Islet precursor cell (in vitro differentiated cells): ENCODE measurements at regions not wholly inside any gene's neighbourhood (a gene's known extent, or its start where the extent isn't known, plus 50 kb on each side); places are given as distances from the start of the nearest gene placed in this dataset.
"Not testable (repeated sequence)": the region's sequence is repeated elsewhere in the genome, so short reads cannot be mapped to it uniquely, and the experiment has no call there.

ENCODE experiments used
- DNase-seq: peaks from one replicate; pipeline ENCODE4 v3.0.0-alpha.2; 2018

DNA sequence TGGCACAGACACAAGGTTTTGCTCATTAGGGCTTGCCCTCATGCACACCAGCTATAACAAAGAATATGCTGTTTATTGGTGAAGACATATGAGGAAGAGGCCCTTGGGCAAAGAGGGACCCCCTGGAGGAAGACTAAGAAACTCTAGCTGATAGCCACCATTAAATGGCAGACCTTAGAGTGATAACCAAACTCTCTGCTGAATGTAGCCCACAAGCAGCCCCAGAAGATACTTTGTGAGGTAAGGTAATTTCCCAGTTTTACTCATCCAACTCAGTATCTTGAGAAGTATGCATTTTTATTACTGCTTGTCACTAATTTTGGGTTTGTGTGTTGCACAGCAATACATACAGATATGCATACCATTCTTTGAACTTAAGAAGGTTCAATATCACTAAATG is 563.3 kb downstream of the DOK5 start:
- DNase-seq: no peak

DNA sequence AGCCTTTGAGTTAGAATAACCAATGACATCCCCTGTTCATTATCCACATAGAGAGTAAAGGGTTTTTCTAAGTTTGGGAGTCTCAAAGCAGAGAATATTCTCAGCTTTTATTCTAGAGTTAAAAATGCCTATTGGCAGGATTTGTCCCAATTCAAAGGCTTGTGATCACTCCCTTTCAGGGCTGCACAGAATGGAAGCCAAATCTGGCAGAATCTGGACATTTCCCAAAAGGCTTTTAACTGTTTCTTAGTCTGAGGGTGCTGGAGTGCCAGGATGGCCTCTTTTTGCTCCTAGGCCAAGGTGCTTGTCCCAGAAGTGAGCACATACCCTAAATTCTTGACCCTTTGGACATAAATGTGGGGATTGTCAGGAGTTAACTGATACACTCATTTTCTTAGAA is 556.6 kb downstream of the DOK5 start:
- DNase-seq: no peak

DNA sequence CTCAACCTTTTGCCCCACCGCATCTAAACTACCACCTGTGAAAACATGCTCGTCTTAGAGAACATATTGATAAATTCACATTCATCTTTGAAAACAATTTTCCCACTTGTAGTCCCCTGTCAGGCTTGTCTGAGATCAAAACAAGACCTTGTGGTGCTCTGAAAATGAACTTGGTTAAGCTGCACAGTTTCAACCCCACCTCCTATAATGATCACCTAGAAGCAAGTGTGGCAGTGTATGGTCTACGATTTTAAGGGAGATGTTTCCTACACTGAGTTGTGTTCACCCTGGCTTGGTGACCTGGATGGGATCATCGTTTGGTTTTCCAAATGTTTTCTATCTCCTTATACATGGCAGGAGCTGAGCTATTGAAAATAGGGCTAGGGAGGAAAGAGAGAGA is 539.4 kb downstream of the DOK5 start:
- no peak for DNase-seq

DNA sequence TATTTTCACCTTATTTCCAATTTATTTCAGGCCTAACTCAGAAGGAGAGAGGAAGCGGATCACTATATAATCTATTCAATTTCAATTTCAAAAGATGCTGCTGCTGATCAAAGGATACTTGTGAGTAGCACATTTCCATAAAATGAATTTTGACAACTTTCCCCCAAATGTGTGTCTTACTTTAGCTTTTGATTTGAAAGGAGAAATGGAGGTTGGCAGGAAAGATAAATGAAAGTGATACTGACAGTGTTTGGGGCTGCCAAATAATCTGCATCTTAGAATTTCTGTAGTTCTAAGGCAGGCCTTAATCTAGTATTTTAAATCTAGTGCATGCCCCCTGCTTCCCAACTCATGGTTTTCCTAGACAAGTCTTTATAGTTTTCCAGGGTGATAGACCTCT is 535.4 kb downstream of the DOK5 start:
- no peak for DNase-seq

DNA sequence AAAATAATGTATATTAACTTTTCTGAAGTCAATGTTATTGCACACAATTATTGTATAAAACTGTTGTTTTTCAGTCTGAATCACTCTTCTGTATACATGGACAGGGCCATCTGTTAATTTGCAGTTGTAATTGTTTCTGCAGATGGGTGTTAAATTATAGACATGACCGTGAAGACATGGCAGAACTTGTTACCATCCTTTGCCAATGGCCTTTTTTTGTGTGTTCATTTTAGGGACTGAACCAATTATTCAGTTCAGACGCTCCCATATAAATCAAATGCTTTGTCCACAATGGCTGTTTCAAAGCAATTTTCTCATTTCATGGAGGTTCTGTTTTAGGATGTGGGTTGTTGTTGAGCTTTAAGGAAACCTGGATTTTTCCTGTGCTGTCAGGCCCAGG is 533.7 kb downstream of the DOK5 start:
- no peak for DNase-seq

DNA sequence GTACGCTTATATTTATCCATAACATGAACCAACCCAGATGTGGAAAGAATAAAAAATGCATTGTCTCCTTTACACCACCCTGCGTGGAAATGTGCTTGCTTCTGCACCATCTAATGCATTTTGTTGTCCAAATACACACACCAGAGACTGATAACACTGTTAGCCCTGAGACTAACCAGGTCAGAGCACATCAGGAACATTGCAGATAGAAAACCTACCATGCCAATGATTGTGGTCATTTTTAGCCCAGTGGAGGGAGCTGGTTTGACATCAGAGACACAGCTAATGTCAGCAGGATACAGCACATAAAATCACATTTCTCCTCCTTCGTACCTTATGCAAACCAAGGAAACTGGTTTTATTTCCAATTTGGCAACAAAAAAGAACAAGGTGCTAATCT is 528.7 kb downstream of the DOK5 start:
- no peak for DNase-seq

DNA sequence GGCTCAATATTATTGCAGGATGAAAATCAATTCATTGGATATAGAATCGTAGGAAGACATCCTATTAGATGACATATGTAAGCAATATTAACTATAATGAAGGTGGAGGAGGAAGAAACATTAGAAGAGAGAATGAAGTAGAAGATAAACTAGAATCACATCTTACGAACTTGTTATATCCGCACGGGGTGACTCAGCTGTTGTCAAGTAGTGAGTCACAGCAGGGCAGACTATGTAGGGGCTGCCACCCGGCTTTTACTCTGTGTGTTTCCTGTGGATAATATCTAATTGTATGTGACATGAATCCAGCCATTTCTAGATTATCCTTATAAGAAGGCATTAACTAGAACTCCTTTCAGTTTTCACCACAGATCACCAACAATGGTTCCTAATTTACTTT is 520.2 kb downstream of the DOK5 start:
- DNase-seq: no peak

DNA sequence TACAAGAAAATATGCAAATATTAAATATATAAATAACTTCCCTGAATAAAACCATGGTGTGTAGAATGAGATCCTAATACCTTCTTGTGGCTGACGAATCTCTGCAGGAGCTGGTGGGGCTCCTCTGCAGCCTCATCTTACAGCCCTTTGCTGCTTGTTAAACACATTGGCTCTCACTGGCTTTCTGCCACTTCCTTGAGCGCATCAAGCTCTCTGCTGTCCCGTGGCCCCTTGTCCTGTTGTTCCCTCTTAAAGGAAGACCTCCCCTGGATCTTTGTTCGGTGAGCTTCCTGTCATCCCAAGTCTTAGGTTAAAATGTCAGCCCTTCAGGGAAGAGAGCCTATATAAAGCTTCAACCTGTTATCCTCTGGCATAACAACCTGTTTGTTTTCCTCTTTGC is 519.6 kb downstream of the DOK5 start:
- no peak for DNase-seq

DNA sequence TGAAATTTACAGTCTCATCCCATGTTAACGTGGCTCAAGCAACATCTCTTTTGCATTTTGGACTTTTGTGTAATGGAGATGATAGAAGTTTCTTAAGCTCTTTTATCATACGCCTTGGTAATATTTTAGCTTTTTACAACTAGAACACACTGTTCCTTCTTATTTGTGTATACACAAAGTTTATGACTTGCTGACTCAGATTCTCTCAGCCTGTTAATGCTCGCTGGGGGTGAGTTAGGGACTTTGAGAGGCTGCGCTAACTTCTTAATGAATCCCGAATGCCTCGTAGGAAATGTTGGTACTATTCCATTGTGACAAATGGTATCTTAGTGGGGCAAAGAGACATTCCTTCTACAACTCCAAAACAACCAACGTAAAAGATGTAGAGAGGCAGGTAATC is 509.7 kb downstream of the DOK5 start:
- no peak for DNase-seq

DNA sequence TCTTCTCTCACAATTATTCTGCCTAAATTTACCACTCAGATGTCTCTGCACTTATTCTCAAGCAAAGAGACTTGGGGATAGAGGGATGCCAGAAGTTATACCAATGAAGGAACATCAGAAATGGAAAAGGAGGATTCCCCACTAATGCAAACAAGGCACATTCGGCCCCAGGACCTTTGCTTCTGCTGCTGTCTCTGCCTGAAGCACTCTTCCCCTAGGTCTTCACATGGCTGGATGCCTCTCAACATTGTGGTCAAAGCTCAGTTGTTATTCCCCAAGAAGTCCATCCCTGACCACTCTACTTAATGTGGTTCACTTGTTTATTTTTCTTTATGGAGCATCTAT is 508.7 kb downstream of the DOK5 start:
- DNase-seq: no peak

DNA sequence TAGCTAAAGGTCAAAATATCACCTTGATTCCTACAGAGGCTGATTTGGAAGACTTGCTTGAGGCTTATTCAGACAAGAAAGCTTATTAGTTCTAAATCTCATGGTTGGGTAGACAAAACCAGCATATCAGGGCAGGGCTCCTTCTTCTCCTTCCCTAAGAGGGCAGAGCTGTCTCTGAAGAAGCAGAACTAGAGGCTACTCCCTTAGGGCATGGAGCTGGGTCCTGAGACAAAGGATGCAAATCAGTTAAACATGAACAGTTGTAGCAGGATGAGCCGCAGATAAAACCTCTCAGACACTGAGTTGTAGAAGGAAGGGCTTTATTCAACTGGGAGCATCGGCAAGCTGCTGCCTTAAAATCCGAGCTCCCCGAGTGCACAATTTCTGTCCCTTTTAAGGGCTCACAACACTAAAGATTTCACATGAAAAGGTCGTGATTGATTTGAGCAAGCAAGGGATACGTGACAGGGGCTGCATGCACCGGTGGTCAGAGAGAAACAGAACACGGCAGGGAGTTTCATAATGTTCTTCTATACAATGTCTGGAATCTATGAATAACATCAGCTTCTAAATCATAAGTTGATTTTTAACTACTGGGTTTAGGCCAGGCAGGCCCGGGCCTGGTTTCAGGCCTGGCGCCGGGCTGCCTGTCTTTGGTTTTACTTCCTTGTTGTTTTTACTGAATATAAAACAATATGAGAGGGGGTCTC is 508.2 kb downstream of the DOK5 start:
- DNase-seq: not testable (repeated sequence)

DNA sequence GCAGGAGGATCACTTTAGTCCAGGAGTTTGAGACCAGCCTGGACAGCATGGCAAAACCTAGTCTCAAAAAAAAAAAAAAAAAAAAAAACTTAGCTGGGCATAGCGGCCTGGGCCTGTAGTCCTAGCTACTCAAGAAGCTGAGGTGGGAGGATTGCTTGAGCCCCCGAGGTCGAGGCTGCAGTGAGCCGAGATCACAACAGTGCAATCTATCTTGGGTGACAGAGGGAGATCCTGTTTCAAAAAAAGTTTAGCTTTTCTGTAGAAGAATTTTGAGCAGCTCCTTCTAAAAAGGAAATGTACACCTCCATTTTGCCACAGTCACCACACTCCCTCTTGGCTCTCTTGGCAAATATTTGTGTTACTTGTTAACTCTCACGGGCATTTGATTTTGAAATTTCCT is 505.8 kb downstream of the DOK5 start:
- no peak for DNase-seq

DNA sequence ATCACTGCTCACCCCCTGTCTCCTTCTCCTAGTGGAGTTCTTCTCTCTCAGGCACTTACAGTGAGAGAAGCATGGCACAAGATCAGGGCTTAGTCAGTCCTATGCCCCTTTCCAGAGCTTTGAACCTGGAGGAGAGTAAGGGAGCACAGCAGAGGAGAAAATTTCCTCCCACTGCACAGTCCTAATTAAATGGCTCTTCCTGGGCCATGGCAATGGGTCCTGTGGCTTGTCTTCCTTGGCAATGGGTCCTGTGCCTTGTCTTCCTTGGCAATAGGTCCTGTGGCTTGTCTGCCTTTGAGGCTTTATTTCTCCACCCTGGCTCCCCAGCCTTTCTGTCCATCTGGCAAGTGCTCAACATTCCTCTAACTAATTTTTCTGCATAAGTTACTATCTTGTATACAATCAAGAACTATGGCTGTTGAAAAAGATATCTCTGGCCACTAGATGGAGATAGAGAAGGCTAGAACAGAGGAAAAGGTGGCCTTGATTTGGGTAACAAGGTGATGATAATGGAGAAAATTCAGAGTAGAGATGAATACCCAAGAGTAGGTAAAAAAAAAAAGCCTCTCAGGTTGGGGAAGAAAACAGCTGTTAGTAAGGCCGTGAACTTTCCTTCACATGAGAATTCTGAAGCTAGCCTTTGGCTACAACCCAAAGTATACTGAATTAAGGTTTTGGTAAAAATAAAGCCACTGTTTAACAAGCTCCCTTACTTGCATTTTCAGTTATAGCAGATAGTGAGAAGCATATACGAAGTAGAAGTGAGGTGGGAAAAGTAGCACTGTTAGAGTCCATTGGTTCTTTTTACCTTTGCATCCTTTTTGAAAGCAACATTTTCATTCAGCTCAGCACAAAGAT is 504.9 kb downstream of the DOK5 start:
- no peak for DNase-seq

DNA sequence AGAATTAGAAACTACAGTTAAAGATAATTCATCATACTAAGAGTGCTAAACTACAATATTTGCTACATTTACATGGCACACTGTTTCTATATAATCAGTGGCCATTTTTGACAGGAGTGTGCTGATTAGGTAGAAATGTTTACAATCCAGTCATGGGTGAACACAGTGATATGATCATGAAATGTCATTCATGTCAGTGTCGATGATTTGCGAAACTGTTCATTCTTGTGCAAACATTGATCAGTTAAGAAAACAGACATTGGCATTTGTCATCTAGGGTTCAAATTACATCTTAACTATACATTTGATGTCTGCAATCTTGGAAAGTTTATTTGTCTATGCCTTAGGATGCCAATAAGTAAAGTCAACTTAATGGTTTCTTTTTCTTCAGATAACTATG is 474.9 kb downstream of the DOK5 start:
- DNase-seq: no peak

DNA sequence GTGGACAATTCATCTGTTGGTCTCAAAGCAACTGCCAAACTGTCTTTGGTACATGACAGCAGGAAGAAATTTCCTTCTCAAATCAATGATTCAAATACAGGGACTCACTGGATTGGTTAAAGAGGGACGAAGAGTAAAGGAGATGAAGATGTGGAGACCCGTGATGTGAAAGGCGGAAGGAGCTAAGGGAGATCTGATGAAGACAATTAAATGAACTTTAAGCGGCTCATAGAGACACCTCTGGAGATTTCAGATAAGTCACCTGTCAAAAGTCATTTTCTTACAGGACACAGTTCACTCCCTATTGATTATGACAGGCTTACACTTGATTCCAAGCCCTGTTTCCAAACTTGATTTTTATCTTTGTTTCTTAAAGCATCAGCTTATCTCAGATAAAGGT is 466.3 kb downstream of the DOK5 start:
- no peak for DNase-seq

DNA sequence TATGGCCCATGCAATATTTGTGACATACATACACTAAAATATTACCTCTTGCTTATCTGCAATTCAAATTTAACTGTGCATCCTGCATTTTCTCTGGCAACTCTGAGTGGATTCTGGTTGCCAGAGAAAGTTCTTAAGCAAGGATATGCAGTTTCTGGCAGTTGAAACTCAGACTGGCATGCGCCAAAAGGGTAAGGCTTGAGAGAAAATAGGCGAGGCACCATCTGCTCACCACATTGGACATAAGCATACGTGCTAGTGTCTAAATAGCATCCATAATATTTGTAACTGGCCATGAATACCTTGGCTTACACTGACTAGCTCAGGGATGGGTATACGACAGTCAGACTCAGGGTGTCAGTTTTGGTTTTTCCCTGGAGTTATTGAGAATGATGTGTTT is 465.1 kb downstream of the DOK5 start:
- DNase-seq: no peak

DNA sequence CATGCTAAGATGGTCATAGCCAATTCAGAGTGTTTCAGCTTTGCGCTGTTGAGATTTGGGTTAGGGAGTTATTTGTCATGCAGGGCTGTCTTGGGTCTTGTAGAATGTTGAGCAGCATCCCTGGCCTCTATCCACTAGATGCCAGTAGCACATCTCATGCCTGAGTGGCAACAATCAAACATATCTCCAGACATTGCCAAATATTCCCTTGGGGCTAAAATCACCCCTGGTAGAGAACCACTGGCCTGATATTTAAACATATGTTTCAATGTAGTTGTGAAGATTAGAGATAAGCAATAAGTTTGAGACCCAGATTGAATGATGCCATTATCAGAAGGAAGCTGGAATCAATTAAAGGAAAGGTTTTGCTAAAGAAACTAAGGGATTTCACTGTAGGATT is 463.3 kb downstream of the DOK5 start:
- DNase-seq: no peak

DNA sequence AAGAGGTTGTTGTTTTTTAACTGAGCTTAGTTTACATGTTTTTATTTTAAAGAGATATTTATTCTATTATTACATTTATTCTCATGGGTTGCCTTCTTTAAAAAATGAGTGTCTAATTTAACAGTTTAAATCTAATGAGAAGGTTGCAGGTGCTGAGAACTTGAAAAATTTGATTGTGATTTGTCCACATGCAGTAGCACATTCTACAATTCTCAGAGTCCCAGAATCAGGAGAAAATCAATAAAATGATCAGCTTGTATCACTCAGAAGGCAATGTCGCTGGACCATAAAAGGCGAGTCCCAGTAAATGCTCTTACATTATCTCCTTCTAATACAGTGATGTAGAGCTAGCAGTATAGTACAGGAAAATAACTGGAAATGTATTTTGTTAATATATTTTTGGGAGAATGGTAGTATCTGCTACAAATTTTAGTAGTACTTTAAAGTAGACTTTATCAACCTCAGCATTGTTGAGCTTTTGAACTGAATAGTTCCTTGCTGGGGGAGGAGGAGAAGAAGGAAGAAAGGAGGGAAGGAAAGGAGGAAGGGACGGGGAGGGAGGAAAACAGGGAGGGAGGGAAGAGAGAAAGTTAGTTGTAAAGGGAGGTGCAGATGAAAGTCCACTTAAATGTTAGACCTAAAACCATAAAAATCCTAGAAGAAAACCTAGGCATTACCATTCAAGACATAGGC is 458.0 kb downstream of the DOK5 start:
- no peak for DNase-seq

DNA sequence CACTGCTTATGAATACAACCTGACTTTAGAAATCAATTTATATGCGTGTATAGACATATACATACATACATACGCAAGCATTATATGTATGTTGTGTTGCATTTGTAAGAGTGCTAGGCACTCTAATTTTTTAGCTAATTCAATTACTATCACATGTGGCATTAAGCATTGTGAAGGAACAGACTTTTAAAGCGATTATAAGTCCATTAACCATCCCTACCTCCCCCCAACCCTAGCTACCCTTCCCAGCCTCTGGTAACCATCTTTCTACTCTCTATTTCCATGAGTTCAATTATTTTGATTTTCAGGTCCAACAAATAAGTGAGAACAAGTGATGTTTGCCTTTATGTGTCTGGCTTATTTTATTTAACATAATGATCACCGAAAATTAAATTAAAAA is 453.8 kb downstream of the DOK5 start:
- no peak for DNase-seq

DNA sequence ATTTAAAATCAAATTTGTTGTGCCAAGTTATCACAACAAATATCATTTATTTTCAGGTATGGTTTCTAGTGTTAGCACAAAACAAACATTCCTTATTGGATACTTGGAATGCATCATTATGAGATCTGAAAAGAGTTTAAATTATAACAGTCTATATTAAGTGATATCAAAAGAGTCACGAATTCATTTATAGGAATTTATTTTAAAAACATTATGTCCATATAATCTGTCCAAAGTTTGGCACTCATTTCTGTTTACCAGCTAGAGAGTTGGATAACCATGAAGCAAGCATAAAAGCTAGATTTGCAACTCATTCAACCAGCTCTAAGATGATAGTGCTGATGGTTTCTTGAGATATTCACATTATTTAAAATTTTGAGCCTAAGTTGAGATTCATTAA is 453.2 kb downstream of the DOK5 start:
- no peak for DNase-seq

DNA sequence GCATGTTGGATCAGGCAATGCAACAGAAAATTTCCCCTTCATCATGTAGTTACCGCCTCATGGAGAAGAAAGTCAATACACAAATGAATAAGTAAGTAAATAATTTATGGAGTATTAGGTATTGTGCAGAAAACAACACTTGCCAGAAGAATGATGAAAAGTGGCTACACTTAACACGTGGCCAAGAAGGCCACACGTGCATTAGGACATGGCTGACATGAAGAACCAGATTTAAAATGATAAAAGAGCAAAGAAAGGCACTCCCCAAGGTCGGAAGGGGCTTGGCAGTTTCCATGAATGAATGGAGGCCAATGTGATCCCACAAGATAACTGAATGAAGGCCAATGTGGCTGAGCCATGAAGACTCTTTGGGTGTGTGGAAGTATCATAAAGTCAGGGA is 447.2 kb downstream of the DOK5 start:
- DNase-seq: no peak

DNA sequence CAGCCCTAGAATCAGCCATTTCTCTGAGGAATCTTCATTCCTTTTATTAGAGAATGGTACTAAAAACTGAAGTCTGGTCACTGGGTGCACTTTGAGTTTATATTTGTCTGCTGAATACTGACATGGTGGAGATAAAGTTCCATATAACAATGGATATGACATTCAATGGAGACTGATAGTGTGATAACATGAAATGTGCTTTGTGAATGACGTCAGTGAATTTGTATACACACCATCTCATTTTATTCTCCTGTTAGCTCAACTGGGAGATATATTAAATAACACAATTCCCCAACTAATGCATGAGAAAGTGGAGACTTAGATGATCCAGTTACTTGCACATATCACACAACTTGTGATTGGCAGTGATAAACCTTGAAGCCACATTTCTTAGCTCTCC is 446.7 kb downstream of the DOK5 start:
- no peak for DNase-seq

DNA sequence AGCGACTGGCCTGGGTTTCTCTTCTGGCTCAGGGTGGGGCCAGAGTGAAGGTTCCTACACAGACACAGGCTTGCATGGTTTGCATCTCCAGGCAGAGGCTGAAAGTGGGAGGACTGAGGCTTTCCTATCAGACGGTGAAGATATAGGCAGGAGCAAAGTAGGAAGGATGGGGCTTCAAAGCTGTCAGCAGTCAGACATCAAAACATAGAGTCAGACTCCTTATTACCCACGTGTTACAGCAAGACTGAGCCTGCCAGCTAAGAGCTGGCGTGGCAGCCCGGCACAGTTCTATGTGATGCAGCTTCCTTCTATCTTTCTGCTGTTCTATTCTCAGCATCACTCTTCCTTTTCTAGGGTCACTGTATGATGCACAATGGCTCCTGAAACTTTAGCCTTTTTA is 445.1 kb downstream of the DOK5 start:
- DNase-seq: no peak

DNA sequence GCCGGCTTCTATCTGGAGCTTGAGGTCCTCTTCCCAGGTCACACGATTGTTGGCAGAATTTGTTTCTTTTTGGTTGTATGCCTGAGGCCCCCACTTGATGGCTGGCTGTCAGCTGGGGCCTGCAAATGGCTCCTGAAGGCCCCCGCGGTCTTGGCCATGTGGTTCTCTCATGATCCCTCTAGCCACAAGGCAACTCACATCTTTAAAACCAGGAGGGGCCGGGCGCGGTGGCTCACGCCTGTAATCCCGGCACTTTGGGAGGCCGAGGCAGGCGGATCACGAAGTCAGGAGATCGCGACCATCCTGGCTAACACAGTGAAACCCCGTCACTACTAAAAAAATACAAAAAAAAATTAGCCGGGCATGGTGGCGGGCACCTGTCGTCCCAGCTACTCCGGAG is 443.6 kb downstream of the DOK5 start:
- DNase-seq: not testable (repeated sequence)
